ENCODE measurements at regions not wholly inside any gene's neighbourhood (a gene's known extent, or its start where the extent isn't known, plus 50 kb on each side); places are given as distances from the start of the nearest gene placed in this dataset.

GRCh38 chr10:29176845-29177832 is 111.7 kb upstream of the LYZL1 start:
- Histone ChIP-seq H3K9ac (ENCODE audit: low read depth, low read length) (no peak overlapping the region), H3K9me3 (ENCODE audit: control insufficient read depth, insufficient read depth, low read length) (peaks cover 8% of the 10 kb centered on the region), H3K4me1 (ENCODE audit: insufficient read depth, low read length) (no peaks in the 10 kb centered on the region), H3K36me3 (ENCODE audit: insufficient read depth, low read length) (no peaks in the 10 kb centered on the region)

GRCh38 chr10:29181936-29182335 is 106.9 kb upstream of the LYZL1 start:
- Histone ChIP-seq H3K9ac (ENCODE audit: low read depth, low read length) (no peak overlapping the region), H3K9me3 (ENCODE audit: control insufficient read depth, insufficient read depth, low read length) (no peaks in the 10 kb centered on the region), H3K36me3 (ENCODE audit: insufficient read depth, low read length) (no peaks in the 10 kb centered on the region), H3K4me1 (ENCODE audit: insufficient read depth, low read length) (no peaks in the 10 kb centered on the region; the same call in 1 of the 2 replicates)

- Histone ChIP-seq H3K36me3 (ENCODE audit: insufficient read depth, low read length) (no peaks in the 10 kb centered on the region), H3K4me1 (ENCODE audit: insufficient read depth, low read length) (no peaks in the 10 kb centered on the region; the same call in 1 of the 2 replicates), H3K9me3 (ENCODE audit: control insufficient read depth, insufficient read depth, low read length) (no peaks in the 10 kb centered on the region), H3K9ac (ENCODE audit: low read depth, low read length) (no peak overlapping the region)
These were observed 105.4 kb upstream of the LYZL1 start for GRCh38 chr10:29183301-29183945.

DNA sequence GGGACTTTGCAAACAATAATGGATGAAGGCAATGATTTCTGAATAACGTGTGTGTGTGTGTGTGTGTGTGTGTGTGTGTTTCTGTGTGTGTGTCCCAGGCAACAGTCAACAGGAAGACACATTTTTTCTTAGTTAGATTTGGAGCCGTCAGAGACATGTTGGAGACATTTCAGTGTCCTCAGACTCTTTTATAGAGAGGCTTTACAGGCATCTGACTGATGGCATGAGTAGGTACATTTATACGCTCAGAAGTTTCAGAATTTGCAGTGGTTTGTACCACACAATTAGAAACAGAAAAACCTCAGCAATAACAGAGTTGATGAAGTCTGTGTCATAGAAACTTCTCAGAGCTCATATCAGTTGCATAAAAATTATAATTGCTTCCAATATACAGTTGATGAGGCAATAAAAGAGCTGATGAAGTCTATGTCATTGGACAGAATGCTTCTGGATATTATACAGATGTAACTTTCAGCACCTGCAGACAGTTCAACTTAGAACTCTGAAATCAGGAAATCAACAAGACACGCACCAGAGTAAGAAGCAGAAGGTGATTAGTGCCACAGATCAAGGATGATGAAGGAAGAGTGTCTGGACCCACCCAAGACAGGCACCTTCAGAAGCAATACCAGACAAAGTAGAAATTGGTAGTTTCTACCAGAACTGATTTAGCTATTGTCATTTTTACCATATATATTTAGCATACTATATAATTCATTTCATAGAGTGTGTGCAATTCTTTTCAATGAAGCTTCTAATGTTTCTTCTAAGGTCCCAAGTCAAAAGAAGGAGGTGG is 104.5 kb upstream of the LYZL1 start:
- H3K9ac ChIP-seq (ENCODE audit: low read depth, low read length): no peak overlapping the region
- no peaks in the 10 kb centered on the region; the same call in 1 of the 2 replicates for H3K4me1 ChIP-seq (ENCODE audit: insufficient read depth, low read length)
- H3K9me3 ChIP-seq (ENCODE audit: control insufficient read depth, insufficient read depth, low read length): no peaks in the 10 kb centered on the region
- H3K36me3 ChIP-seq (ENCODE audit: insufficient read depth, low read length): no peaks in the 10 kb centered on the region

DNA sequence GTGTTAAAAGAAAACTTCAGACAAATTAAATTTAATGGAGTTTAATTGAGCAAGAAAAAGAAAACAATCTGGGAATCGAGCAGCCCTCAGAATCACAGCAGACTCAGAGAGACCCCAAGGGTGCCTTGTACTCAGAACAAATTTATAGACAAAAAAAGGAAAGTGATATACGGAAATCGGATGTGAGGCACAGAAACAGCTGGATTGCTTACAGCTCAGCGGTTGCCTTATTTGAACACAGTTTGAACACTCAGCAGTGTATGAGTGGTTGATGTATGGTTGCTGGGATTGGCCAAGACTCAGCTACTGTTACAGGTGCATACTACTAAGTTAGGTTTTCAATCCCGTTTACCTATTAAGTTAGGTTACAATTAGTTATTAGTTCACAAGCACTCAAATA is 103.8 kb upstream of the LYZL1 start:
- no peaks in the 10 kb centered on the region; the same call in 1 of the 2 replicates for H3K4me1 ChIP-seq (ENCODE audit: insufficient read depth, low read length)
- H3K9ac ChIP-seq (ENCODE audit: low read depth, low read length): no peak overlapping the region
- no peaks in the 10 kb centered on the region for H3K36me3 ChIP-seq (ENCODE audit: insufficient read depth, low read length)
- no peaks in the 10 kb centered on the region for H3K9me3 ChIP-seq (ENCODE audit: control insufficient read depth, insufficient read depth, low read length)

DNA sequence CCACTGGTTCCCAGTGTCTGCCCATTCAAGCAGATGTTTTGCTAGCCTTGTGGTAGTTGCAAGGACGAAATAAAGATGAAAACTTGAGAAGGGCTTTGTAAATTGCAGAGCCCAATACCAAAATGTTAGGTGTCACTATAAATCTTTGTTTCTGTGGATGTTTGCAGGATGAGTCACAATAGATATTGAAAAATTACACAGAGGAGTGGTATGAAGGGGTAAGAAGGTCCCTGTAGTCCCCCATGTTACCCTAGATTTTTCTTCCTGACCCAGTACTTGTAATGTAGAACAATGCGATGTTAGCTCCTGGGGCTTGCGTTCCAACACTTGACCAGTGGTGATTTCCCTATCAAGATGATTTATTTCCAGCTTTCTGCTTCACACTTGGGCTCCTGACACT is 102.6 kb upstream of the LYZL1 start:
- Histone ChIP-seq H3K9ac (ENCODE audit: low read depth, low read length) (no peak overlapping the region), H3K36me3 (ENCODE audit: insufficient read depth, low read length) (no peaks in the 10 kb centered on the region), H3K9me3 (ENCODE audit: control insufficient read depth, insufficient read depth, low read length) (no peaks in the 10 kb centered on the region), H3K4me1 (ENCODE audit: insufficient read depth, low read length) (no peaks in the 10 kb centered on the region; the same call in 1 of the 2 replicates)

GRCh38 chr10:29189256-29189655 is 99.6 kb upstream of the LYZL1 start:
- no peaks in the 10 kb centered on the region for H3K9me3 ChIP-seq (ENCODE audit: control insufficient read depth, insufficient read depth, low read length)
- H3K9ac ChIP-seq (ENCODE audit: low read depth, low read length): no peak overlapping the region
- no peaks in the 10 kb centered on the region for H3K36me3 ChIP-seq (ENCODE audit: insufficient read depth, low read length)
- H3K4me1 ChIP-seq (ENCODE audit: insufficient read depth, low read length): no peaks in the 10 kb centered on the region

- H3K36me3 ChIP-seq (ENCODE audit: insufficient read depth, low read length): no peaks in the 10 kb centered on the region
- H3K9ac ChIP-seq (ENCODE audit: low read depth, low read length): no peak overlapping the region
- no peaks in the 10 kb centered on the region for H3K4me1 ChIP-seq (ENCODE audit: insufficient read depth, low read length)
- H3K9me3 ChIP-seq (ENCODE audit: control insufficient read depth, insufficient read depth, low read length): peaks cover 7% of the 10 kb centered on the region
These were observed 97.2 kb upstream of the LYZL1 start for GRCh38 chr10:29191674-29192073.

- peaks cover 7% of the 10 kb centered on the region for H3K9me3 ChIP-seq (ENCODE audit: control insufficient read depth, insufficient read depth, low read length)
- no peak overlapping the region for H3K9ac ChIP-seq (ENCODE audit: low read depth, low read length)
- peaks cover 12% of the 10 kb centered on the region for H3K4me1 ChIP-seq (ENCODE audit: insufficient read depth, low read length)
- H3K36me3 ChIP-seq (ENCODE audit: insufficient read depth, low read length): no peaks in the 10 kb centered on the region
These were observed 89.5 kb upstream of the LYZL1 start for GRCh38 chr10:29199339-29199738.

- Histone ChIP-seq H3K9ac (ENCODE audit: low read depth, low read length) (no peak overlapping the region), H3K36me3 (ENCODE audit: insufficient read depth, low read length) (no peaks in the 10 kb centered on the region), H3K4me1 (ENCODE audit: insufficient read depth, low read length) (peaks cover 16% of the 10 kb centered on the region), H3K9me3 (ENCODE audit: control insufficient read depth, insufficient read depth, low read length) (no peaks in the 10 kb centered on the region)
These were observed 88.8 kb upstream of the LYZL1 start for GRCh38 chr10:29199941-29200679.

DNA sequence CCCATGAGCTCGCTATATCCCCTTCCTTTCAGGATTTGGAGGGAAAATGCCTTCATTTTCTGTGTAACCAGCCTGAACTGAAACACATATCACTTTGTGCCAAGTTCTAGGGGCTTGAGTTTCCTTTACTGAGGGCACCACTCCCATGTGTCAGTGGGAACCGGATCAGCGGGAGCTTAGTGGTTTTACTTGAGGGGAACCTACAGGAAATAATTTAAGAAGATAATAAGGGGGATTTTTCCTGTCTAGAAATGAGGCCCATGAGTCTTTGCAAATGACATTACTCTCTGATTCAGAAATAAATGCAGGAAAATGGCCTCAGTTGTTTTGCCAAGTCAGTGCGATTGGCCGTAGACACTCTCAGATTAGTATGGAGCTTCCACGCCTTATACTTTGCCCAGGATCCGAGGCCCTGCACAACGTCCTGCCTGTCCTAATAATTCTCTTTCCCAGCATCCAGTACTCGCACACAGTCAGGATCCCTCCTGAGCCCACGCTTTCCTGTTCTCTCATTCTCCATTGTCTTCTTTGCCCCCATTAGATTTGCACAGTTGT is 86.4 kb upstream of the LYZL1 start:
- Histone ChIP-seq H3K4me1 (ENCODE audit: insufficient read depth, low read length) (peaks cover 16% of the 10 kb centered on the region), H3K9ac (ENCODE audit: low read depth, low read length) (no peak overlapping the region), H3K36me3 (ENCODE audit: insufficient read depth, low read length) (no peaks in the 10 kb centered on the region), H3K9me3 (ENCODE audit: control insufficient read depth, insufficient read depth, low read length) (no peaks in the 10 kb centered on the region)

DNA sequence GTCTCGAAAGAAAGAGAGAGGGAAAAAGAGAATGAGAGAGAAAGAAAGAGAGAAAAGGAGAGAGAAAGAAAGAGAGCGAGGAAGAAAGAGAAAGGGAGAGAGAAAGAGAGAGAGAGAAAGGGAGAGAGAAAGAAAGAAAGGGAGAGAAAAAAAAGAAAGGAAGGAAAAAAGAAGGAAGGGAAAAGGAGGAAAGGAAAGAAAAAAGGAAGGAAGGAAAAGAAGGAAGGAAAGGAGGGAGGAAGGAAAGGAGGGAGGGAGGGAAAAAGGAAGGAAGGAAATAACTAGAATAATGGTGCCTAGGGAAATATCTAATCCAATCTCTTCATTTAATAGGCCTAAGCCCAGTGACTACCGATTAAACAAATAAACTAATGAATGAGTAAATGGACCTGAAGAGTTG is 85.4 kb upstream of the LYZL1 start:
- Histone ChIP-seq H3K9ac (ENCODE audit: low read depth, low read length) (no peak overlapping the region), H3K36me3 (ENCODE audit: insufficient read depth, low read length) (no peaks in the 10 kb centered on the region)

GRCh38 chr10:29204070-29204800 is 84.6 kb upstream of the LYZL1 start:
- Histone ChIP-seq H3K9me3 (ENCODE audit: control insufficient read depth, insufficient read depth, low read length) (no peaks in the 10 kb centered on the region), H3K9ac (ENCODE audit: low read depth, low read length) (no peak overlapping the region), H3K4me1 (ENCODE audit: insufficient read depth, low read length) (peaks cover 11% of the 10 kb centered on the region), H3K36me3 (ENCODE audit: insufficient read depth, low read length) (no peaks in the 10 kb centered on the region)

More for the DNA sequence above, 85.4 kb upstream of the LYZL1 start:
- Histone ChIP-seq H3K9me3 (ENCODE audit: control insufficient read depth, insufficient read depth, low read length) (no peaks in the 10 kb centered on the region), H3K4me1 (ENCODE audit: insufficient read depth, low read length) (peaks cover 16% of the 10 kb centered on the region)
